ENCODE measurements at regions not wholly inside any gene's neighbourhood (a gene's known extent, or its start where the extent isn't known, plus 50 kb on each side); places are given as distances from the start of the nearest gene placed in this dataset.

GRCh38 chr2:4522498-4523421, 819.4 kb downstream of the DCDC2C start:
- no peak for TF ChIP-seq POLR2A (IDR thresholded peaks at IDR 0.05; ENCODE audit: low read length)
- TF ChIP-seq GATA1 (IDR thresholded peaks at IDR 0.05; ENCODE audit: low read depth, low read length), result no peak
